GM12878 (cell line): ENCODE measurements at regions not wholly inside any gene's neighbourhood (a gene's known extent, or its start where the extent isn't known, plus 50 kb on each side); places are given as distances from the start of the nearest gene placed in this dataset.

Experiments
- ATAC-seq: fragments of 200-7000 bp; cut with Tn5 transposase; 3 replicates; pipeline ENCODE4 v1.9.1; 2020; ENCODE audit warnings: mild to moderate bottlenecking, moderate library complexity
- BruUV-seq: library from RNA; stranded (reverse); fragments of 400-500 nt; replicated peaks from 2 replicates; lab custom pipeline; 2021; lab: Mats Ljungman, UMichigan
- CTCF ChIA-PET: fragments of 300-600 bp; sonication (Branson Sonifier 250); formaldehyde crosslinking; extraction: SDS; loops from one replicate; lab custom pipeline; 2021; ENCODE audit warnings: inconsistent platforms; lab: Yijun Ruan, JAX
- POLR2A ChIA-PET: fragments of 350-600 bp; formaldehyde crosslinking; extraction: SDS; loops from one replicate; lab custom pipeline; 2021; ENCODE audit warnings: inconsistent platforms; lab: Charles Lee
- RAD21 ChIA-PET: fragments of 300-600 bp; sonication (Branson Sonifier 250); formaldehyde crosslinking; loops from one replicate; lab custom pipeline; 2023; ENCODE audit warnings: antibody characterized with exemption; ENCODE audit not compliant: unreplicated experiment; lab: Charles Lee
- SMC1A ChIA-PET: fragments of 300-600 bp; sonication (Branson Sonifier 250); formaldehyde crosslinking; loops from one replicate; lab custom pipeline; 2023; ENCODE audit not compliant: unreplicated experiment, uncharacterized antibody; lab: Charles Lee
- DNase-seq: peaks from one replicate; pipeline ENCODE4 v3.0.0-alpha.2; 2011; ENCODE audit warnings: low read depth, low spot score
- FAIRE-seq: peaks from 3 replicates; lab custom pipeline; 2011; peaks lifted over from hg19 to GRCh38; lab: Jason Lieb, UNC
- H2AFZ ChIP-seq: 2 replicates; pipeline ENCODE4 v1.6.0; 2011; ENCODE audit warnings: low read depth, low read length, control low read depth; ENCODE audit not compliant: control insufficient read depth
- H3K27ac ChIP-seq: 2 replicates; pipeline ENCODE4 v1.5.1; 2011; ENCODE audit warnings: control low read depth; ENCODE audit not compliant: control insufficient read depth, insufficient read depth
- H3K27me3 ChIP-seq, 2 experiments: replicated peaks in 1 of 2; 2 replicates each; pipeline versions ENCODE4 v1.6.0 to v1.6.1; 2011; ENCODE audit warnings: low read length in 1 of 2; ENCODE audit not compliant: control insufficient read depth in 2 of 2, insufficient read depth in 2 of 2
- H3K36me3 ChIP-seq, 2 experiments: 2 replicates each; pipeline ENCODE4 v1.5.1; 2011; ENCODE audit warnings: low read length in 1 of 2; ENCODE audit not compliant: control insufficient read depth in 2 of 2, insufficient read depth in 2 of 2
- H3K4me1 ChIP-seq: 2 replicates; pipeline ENCODE4 v1.6.1; 2011; ENCODE audit warnings: mild to moderate bottlenecking, low read length, moderate library complexity, mixed read lengths; ENCODE audit not compliant: control insufficient read depth, insufficient read depth
- H3K4me2 ChIP-seq: 2 replicates; pipeline ENCODE4 v1.6.0; 2011; ENCODE audit warnings: control low read depth; ENCODE audit not compliant: control insufficient read depth, insufficient read depth
- H3K4me3 ChIP-seq: fragments of 200-600 bp; sonication (generic); 2 replicates; pipeline ENCODE4 v1.5.1; 2016
- H3K79me2 ChIP-seq: 2 replicates; pipeline ENCODE4 v1.6.0; 2011; ENCODE audit warnings: low read length; ENCODE audit not compliant: control insufficient read depth, insufficient read depth
- H3K9ac ChIP-seq: 2 replicates; pipeline ENCODE4 v1.8.0; 2011; ENCODE audit warnings: low read length, control low read depth, mixed read lengths; ENCODE audit not compliant: control insufficient read depth, insufficient read depth
- H3K9me3 ChIP-seq: replicated peaks from 3 replicates; pipeline ENCODE4 v1.5.1; 2011; ENCODE audit warnings: mild to moderate bottlenecking, low read length; ENCODE audit not compliant: control insufficient read depth, insufficient read depth
- H4K20me1 ChIP-seq: 2 replicates; pipeline ENCODE4 v1.6.0; 2011; ENCODE audit not compliant: control insufficient read depth, insufficient read depth
- ESRRA ChIP-seq: IDR thresholded peaks from 2 replicates; pipeline ENCODE4 v1.6.1; 2012; ENCODE audit warnings: mild to moderate bottlenecking, low read length, improper control_type of control experiment
- HCFC1 ChIP-seq: fragments of 150-350 bp; IDR thresholded peaks from 2 replicates; pipeline ENCODE4 v1.6.1; 2014; ENCODE audit warnings: low read length
- KAT2A ChIP-seq: conservative IDR thresholded peaks from 2 replicates; pipeline ENCODE4 v1.6.1; 2011; ENCODE audit warnings: low read depth, low read length; ENCODE audit not compliant: control insufficient read depth
- LARP7 ChIP-seq: fragments of 450-650 bp; IDR thresholded peaks from 2 replicates; pipeline ENCODE4 v1.6.1; 2017; ENCODE audit warnings: mild to moderate bottlenecking
- SIX5 ChIP-seq: IDR thresholded peaks from 2 replicates; pipeline ENCODE4 v1.6.1; 2011; ENCODE audit warnings: mild to moderate bottlenecking, low read depth, low read length, moderate library complexity; ENCODE audit not compliant: severe bottlenecking
- SMAD1 ChIP-seq: fragments of 450-650 bp; IDR thresholded peaks from 2 replicates; pipeline ENCODE4 v1.6.1; 2018; ENCODE audit warnings: mild to moderate bottlenecking, low read depth; ENCODE audit not compliant: partially characterized antibody
- ZZZ3 ChIP-seq: IDR thresholded peaks from 2 replicates; pipeline ENCODE4 v1.6.1; 2011; ENCODE audit warnings: low read depth; ENCODE audit not compliant: control insufficient read depth, insufficient read length
- WGBS: methylation state at CpG from one replicate; pipeline ENCODE4 v1.1.6; 2016; ENCODE audit warnings: low lambda C conversion rate; ENCODE audit not compliant: insufficient replicate concordance, insufficient coverage; ENCODE audit errors: missing lambda C conversion rate; 5-methylcytosine and 5-hydroxymethylcytosine counted together
- in situ Hi-C: fragments of 300-500 bp; cut with MboI; formaldehyde crosslinking; loops from 9 replicates; pipeline ENCODE4 v1.14.3; 2018; ENCODE audit warnings: mixed read lengths
- intact Hi-C: fragments of 100-400 bp; cut with micrococcal nuclease; formaldehyde crosslinking; loops from one replicate; pipeline ENCODE4 v1.14.2; 2022; ENCODE audit not compliant: unreplicated experiment

- BruUV-seq: no TSS peak
- DNase-seq (no peak), ATAC-seq (no peak), FAIRE-seq (no peak)
- no peaks in the 10 kb centered on the region for H4K20me1 ChIP-seq
- TF ChIP-seq LARP7 (no peak), KAT2A (no peak), HCFC1 (no peak), SMAD1 (no peak), ESRRA (no peak)
- RAD21 ChIA-PET: no interaction called here
- H3K4me2 ChIP-seq: no peak overlapping the region
- SMC1A ChIA-PET: no interaction called here
- no peaks in the 10 kb centered on the region for H3K79me2 ChIP-seq
- no peaks in the 10 kb centered on the region for H3K4me1 ChIP-seq
- H3K36me3 ChIP-seq: no peaks in the 10 kb centered on the region
- CTCF ChIA-PET: no interaction called here
- H3K27ac ChIP-seq: no peak overlapping the region
- H3K27me3 ChIP-seq: no peaks in the 10 kb centered on the region
- no peaks in the 10 kb centered on the region for H3K9me3 ChIP-seq
- no peak overlapping the region for H3K4me3 ChIP-seq
- no peak overlapping the region for H2AFZ ChIP-seq
- POLR2A ChIA-PET: no interaction called here
- intact Hi-C loops (no loop called here), in situ Hi-C loops (no loop called here)
- H3K9ac ChIP-seq: no peak overlapping the region
- 0% methylated on average over 2 of the region's 2 CpGs for WGBS
Observed at GRCh38 chr15:38878926-38879325, 314.3 kb upstream of the RASGRP1 start.

DNA sequence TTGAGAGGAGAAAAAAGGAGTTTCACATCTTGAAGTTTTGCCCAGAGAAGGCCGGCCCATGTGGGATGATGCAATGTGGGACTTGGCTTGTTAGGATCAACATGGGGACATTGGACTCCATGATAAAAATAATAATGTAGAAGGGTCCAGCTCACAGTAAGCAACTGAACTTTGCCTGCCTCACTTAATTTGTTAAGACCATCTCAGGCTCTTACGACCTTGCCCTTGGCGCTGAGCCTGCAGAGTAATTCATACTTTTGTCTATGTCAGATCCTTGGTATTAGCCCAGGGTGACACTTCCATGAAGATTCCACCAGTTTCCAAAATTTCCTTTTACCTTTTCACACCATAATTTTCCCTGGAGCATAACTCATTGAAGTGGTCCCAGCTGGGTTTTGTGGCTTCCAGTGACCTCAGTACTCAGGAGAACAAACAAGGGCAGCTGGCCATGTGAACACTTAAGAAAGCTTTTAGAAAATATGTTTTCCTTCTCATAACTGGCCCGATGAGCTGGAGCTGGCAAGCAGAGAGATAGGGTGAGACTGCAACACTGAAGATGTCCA is 315.4 kb upstream of the RASGRP1 start:
- no peaks in the 10 kb centered on the region for H3K9me3 ChIP-seq
- ChIA-PET RAD21 (no interaction called here), POLR2A (no interaction called here), CTCF (no interaction called here), SMC1A (no interaction called here)
- H3K4me2 ChIP-seq: no peak overlapping the region
- H3K4me1 ChIP-seq: no peaks in the 10 kb centered on the region
- H3K27me3 ChIP-seq: no peaks in the 10 kb centered on the region
- H3K27ac ChIP-seq: no peak overlapping the region
- TF ChIP-seq ZZZ3 (no peak), SIX5 (no peak)
- no peaks in the 10 kb centered on the region for H3K36me3 ChIP-seq
- no peak overlapping the region for H3K4me3 ChIP-seq
- no peaks in the 10 kb centered on the region for H3K79me2 ChIP-seq
- no peak for FAIRE-seq
- no peak for DNase-seq
- H4K20me1 ChIP-seq: no peaks in the 10 kb centered on the region
- no peak overlapping the region for H3K9ac ChIP-seq
- WGBS: 27% methylated on average over 4 of the region's 4 CpGs
- no peak for ATAC-seq
- H2AFZ ChIP-seq: no peak overlapping the region
- in situ Hi-C loops (no loop called here), intact Hi-C loops (no loop called here)
- no TSS peak for BruUV-seq
